Chondrocyte (in vitro differentiated cells): ENCODE measurements at regions not wholly inside any gene's neighbourhood (a gene's known extent, or its start where the extent isn't known, plus 50 kb on each side); places are given as distances from the start of the nearest gene placed in this dataset.
A peak's percentile ranks its signal among the peaks of the same experiment; 100 is the strongest.

Experiments used
- DNase-seq: peaks from one replicate; pipeline ENCODE4 v3.0.0; 2021; ENCODE audit warnings: mixed read lengths, low spot score
- H3K27ac Mint-ChIP-seq: one replicate; pipeline ENCODE4 v1.8.0; 2021; ENCODE audit warnings: mild to moderate bottlenecking, moderate library complexity, mixed read lengths; ENCODE audit not compliant: unreplicated experiment
- H3K27me3 Mint-ChIP-seq: 2 replicates; pipeline ENCODE4 v1.8.0; 2021; ENCODE audit warnings: low read depth, mixed read lengths
- H3K36me3 Mint-ChIP-seq: 2 replicates; pipeline ENCODE4 v1.8.0; 2021; ENCODE audit warnings: low read depth, mixed read lengths
- H3K4me1 Mint-ChIP-seq: 2 replicates; pipeline ENCODE4 v1.8.0; 2021; ENCODE audit warnings: low read depth, mild to moderate bottlenecking, mixed read lengths
- H3K4me3 Mint-ChIP-seq: one replicate; pipeline ENCODE4 v1.8.0; 2021; ENCODE audit warnings: mild to moderate bottlenecking, moderate library complexity, mixed read lengths; ENCODE audit not compliant: unreplicated experiment
- H3K9me3 Mint-ChIP-seq: 2 replicates; pipeline ENCODE4 v1.8.0; 2021; ENCODE audit warnings: low read depth, mixed read lengths
- CTCF ChIP-seq: fragments of 200-600 bp; sonication (generic); IDR thresholded peaks from 2 replicates; pipeline ENCODE4 v1.5.0; 2021; ENCODE audit warnings: antibody characterized with exemption, mild to moderate bottlenecking, moderate library complexity

- H3K36me3 Mint-ChIP-seq: peaks cover 2% of the 10 kb centered on the region
- peaks cover 6% of the 10 kb centered on the region for H3K9me3 Mint-ChIP-seq
- no peak overlapping the region for H3K4me3 Mint-ChIP-seq
- TF ChIP-seq CTCF: no peak
- H3K4me1 Mint-ChIP-seq: peaks cover 37% of the 10 kb centered on the region
- no peaks in the 10 kb centered on the region for H3K27me3 Mint-ChIP-seq
- no peak overlapping the region for H3K27ac Mint-ChIP-seq
- no peak for DNase-seq
Observed at GRCh38 chrX:10034740-10035260, 67.6 kb downstream of the CLDN34 start.

GRCh38 chrX:10038585-10038984 is 71.4 kb downstream of the CLDN34 start:
- Mint-ChIP-seq H3K9me3 (peaks cover 8% of the 10 kb centered on the region), H3K4me3 (no peak overlapping the region), H3K4me1 (peaks cover 26% of the 10 kb centered on the region), H3K36me3 (no peaks in the 10 kb centered on the region), H3K27me3 (no peaks in the 10 kb centered on the region), H3K27ac (no peak overlapping the region)
- no peak for DNase-seq
- TF ChIP-seq CTCF: no peak

- no peak for TF ChIP-seq CTCF
- no peak overlapping the region for H3K4me3 Mint-ChIP-seq
- no peak for DNase-seq
- peak overlapping the region; percentile 70 for H3K27ac Mint-ChIP-seq
- peaks cover 8% of the 10 kb centered on the region for H3K9me3 Mint-ChIP-seq
- no peaks in the 10 kb centered on the region for H3K36me3 Mint-ChIP-seq
- H3K4me1 Mint-ChIP-seq: peaks cover 19% of the 10 kb centered on the region
- H3K27me3 Mint-ChIP-seq: no peaks in the 10 kb centered on the region
Observed at GRCh38 chrX:10039821-10040793, 72.9 kb downstream of the CLDN34 start.

- Mint-ChIP-seq H3K9me3 (peaks cover 8% of the 10 kb centered on the region), H3K27ac (no peak overlapping the region), H3K4me3 (no peak overlapping the region), H3K36me3 (no peaks in the 10 kb centered on the region), H3K27me3 (no peaks in the 10 kb centered on the region), H3K4me1 (peaks cover 25% of the 10 kb centered on the region)
- no peak for DNase-seq
- no peak for TF ChIP-seq CTCF
Observed at GRCh38 chrX:10040961-10041360, 73.8 kb downstream of the CLDN34 start.

GRCh38 chrX:10041383-10041782 is 74.2 kb downstream of the CLDN34 start:
- H3K9me3 Mint-ChIP-seq: peaks cover 7% of the 10 kb centered on the region
- no peak overlapping the region for H3K27ac Mint-ChIP-seq
- no peak overlapping the region for H3K4me3 Mint-ChIP-seq
- H3K36me3 Mint-ChIP-seq: no peaks in the 10 kb centered on the region
- no peak for TF ChIP-seq CTCF
- DNase-seq: no peak
- no peaks in the 10 kb centered on the region for H3K27me3 Mint-ChIP-seq
- peaks cover 25% of the 10 kb centered on the region for H3K4me1 Mint-ChIP-seq
